Suprapubic skin (tissue), 4 donors: ENCODE measurements at regions not wholly inside any gene's neighbourhood (a gene's known extent, or its start where the extent isn't known, plus 50 kb on each side); places are given as distances from the start of the nearest gene placed in this dataset.

Experiments used
- DNase-seq, 2 donors: peaks; one replicate each; pipeline ENCODE4 v3.0.0-alpha.2; 2019; ENCODE audit warnings: low spot score in 2 of 2
- H3K27ac ChIP-seq: fragments of 200-600 bp; sonication (generic); one replicate; pipeline ENCODE4 v1.5.1; 2019
- H3K27me3 ChIP-seq: fragments of 200-600 bp; sonication (generic); one replicate; pipeline ENCODE4 v1.5.1; 2019
- H3K36me3 ChIP-seq: fragments of 200-600 bp; sonication (generic); one replicate; pipeline ENCODE4 v1.5.1; 2019
- H3K4me1 ChIP-seq: fragments of 200-600 bp; sonication (generic); one replicate; pipeline ENCODE4 v1.5.1; 2019
- H3K4me3 ChIP-seq: fragments of 200-600 bp; sonication (generic); one replicate; pipeline ENCODE4 v1.5.1; 2019; ENCODE audit warnings: mild to moderate bottlenecking
- H3K9me3 ChIP-seq: fragments of 200-600 bp; sonication (generic); one replicate; pipeline ENCODE4 v1.5.1; 2019
- CTCF ChIP-seq, 2 donors: fragments of 200-600 bp in 1 of 2; fragments of 450-650 bp in 1 of 2; sonication (generic) in 1 of 2; IDR thresholded peaks; one replicate each; pipeline ENCODE4 v1.5.1; 2016 to 2019; ENCODE audit warnings: antibody characterized with exemption in 2 of 2, mild to moderate bottlenecking in 1 of 2, moderate library complexity in 1 of 2
- EP300 ChIP-seq: sonication (generic); formaldehyde crosslinking; IDR thresholded peaks from one replicate; pipeline ENCODE4 v1.6.1; 2017; ENCODE audit warnings: antibody characterized with exemption
- POLR2A ChIP-seq, 2 donors: fragments of 450-650 bp; IDR thresholded peaks; one replicate each; pipeline ENCODE4 v1.6.1; 2017; ENCODE audit warnings: antibody characterized with exemption in 2 of 2, mild to moderate bottlenecking in 2 of 2, moderate library complexity in 2 of 2
- POLR2AphosphoS5 ChIP-seq, 3 donors: sonication (generic); formaldehyde crosslinking; IDR thresholded peaks; one replicate each; pipeline ENCODE4 v1.6.1; 2017; ENCODE audit warnings: antibody characterized with exemption in 3 of 3
- WGBS: methylation state at CpG from one replicate; pipeline ENCODE4 v1.1.5; 2018; 5-methylcytosine and 5-hydroxymethylcytosine counted together

GRCh38 chr12:5259523-5259922 lies 172.4 kb upstream of the NTF3 start:
- Histone ChIP-seq H3K27me3 (no peaks in the 10 kb centered on the region), H3K4me3 (no peak overlapping the region), H3K36me3 (no peaks in the 10 kb centered on the region), H3K27ac (no peak overlapping the region), H3K9me3 (no peaks in the 10 kb centered on the region), H3K4me1 (peaks cover 26% of the 10 kb centered on the region)
- 40% methylated on average over 4 of the region's 4 CpGs for WGBS
- no peak for TF ChIP-seq POLR2A (IDR thresholded peaks at IDR 0.05)
- no peak for TF ChIP-seq POLR2AphosphoS5 (IDR thresholded peaks at IDR 0.05)
- TF ChIP-seq CTCF (IDR thresholded peaks at IDR 0.05): no peak
- TF ChIP-seq EP300: no peak
- no peak for DNase-seq

- H3K27me3 ChIP-seq: no peaks in the 10 kb centered on the region
- 36% methylated on average over 3 of the region's 3 CpGs for WGBS
- TF ChIP-seq POLR2A (IDR thresholded peaks at IDR 0.05) (no peak), CTCF (IDR thresholded peaks at IDR 0.05) (no peak), EP300 (no peak), POLR2AphosphoS5 (IDR thresholded peaks at IDR 0.05) (no peak)
- H3K36me3 ChIP-seq: no peaks in the 10 kb centered on the region
- H3K9me3 ChIP-seq: no peaks in the 10 kb centered on the region
- no peak overlapping the region for H3K27ac ChIP-seq
- H3K4me3 ChIP-seq: no peak overlapping the region
- DNase-seq: no peak
- H3K4me1 ChIP-seq: peaks cover 26% of the 10 kb centered on the region
These were observed 171.8 kb upstream of the NTF3 start for GRCh38 chr12:5260086-5260485.

GRCh38 chr12:5260591-5261086 lies 171.3 kb upstream of the NTF3 start:
- Histone ChIP-seq H3K4me3 (no peak overlapping the region), H3K4me1 (peaks cover 26% of the 10 kb centered on the region), H3K27ac (no peak overlapping the region), H3K36me3 (no peaks in the 10 kb centered on the region), H3K27me3 (no peaks in the 10 kb centered on the region), H3K9me3 (no peaks in the 10 kb centered on the region)
- no peak for DNase-seq
- no peak for TF ChIP-seq POLR2AphosphoS5 (IDR thresholded peaks at IDR 0.05)
- TF ChIP-seq CTCF (IDR thresholded peaks at IDR 0.05): no peak
- TF ChIP-seq POLR2A (IDR thresholded peaks at IDR 0.05): no peak
- no peak for TF ChIP-seq EP300
- WGBS: 43% methylated on average over 1 of the region's 1 CpG

- H3K36me3 ChIP-seq: no peaks in the 10 kb centered on the region
- H3K9me3 ChIP-seq: no peaks in the 10 kb centered on the region
- H3K27me3 ChIP-seq: no peaks in the 10 kb centered on the region
- DNase-seq: no peak
- no peak for TF ChIP-seq CTCF (IDR thresholded peaks at IDR 0.05)
- TF ChIP-seq EP300: no peak
- TF ChIP-seq POLR2AphosphoS5 (IDR thresholded peaks at IDR 0.05): no peak
- no peak for TF ChIP-seq POLR2A (IDR thresholded peaks at IDR 0.05)
- peaks cover 25% of the 10 kb centered on the region for H3K4me1 ChIP-seq
- 83% methylated on average over 1 of the region's 1 CpG for WGBS
- H3K27ac ChIP-seq: no peak overlapping the region
- no peak overlapping the region for H3K4me3 ChIP-seq
These were observed 169.5 kb upstream of the NTF3 start for GRCh38 chr12:5262450-5262849.

GRCh38 chr12:5262885-5263284 lies 169.0 kb upstream of the NTF3 start:
- Histone ChIP-seq H3K27me3 (no peaks in the 10 kb centered on the region), H3K4me3 (no peak overlapping the region), H3K4me1 (peaks cover 21% of the 10 kb centered on the region), H3K9me3 (no peaks in the 10 kb centered on the region), H3K36me3 (no peaks in the 10 kb centered on the region), H3K27ac (no peak overlapping the region)
- no peak for TF ChIP-seq EP300
- TF ChIP-seq POLR2A (IDR thresholded peaks at IDR 0.05): no peak
- TF ChIP-seq CTCF (IDR thresholded peaks at IDR 0.05): no peak
- TF ChIP-seq POLR2AphosphoS5 (IDR thresholded peaks at IDR 0.05): no peak
- no peak for DNase-seq
- WGBS: 41% methylated on average over 2 of the region's 2 CpGs
